ENCODE measurements at regions not wholly inside any gene's neighbourhood (a gene's known extent, or its start where the extent isn't known, plus 50 kb on each side); places are given as distances from the start of the nearest gene placed in this dataset.

DNA sequence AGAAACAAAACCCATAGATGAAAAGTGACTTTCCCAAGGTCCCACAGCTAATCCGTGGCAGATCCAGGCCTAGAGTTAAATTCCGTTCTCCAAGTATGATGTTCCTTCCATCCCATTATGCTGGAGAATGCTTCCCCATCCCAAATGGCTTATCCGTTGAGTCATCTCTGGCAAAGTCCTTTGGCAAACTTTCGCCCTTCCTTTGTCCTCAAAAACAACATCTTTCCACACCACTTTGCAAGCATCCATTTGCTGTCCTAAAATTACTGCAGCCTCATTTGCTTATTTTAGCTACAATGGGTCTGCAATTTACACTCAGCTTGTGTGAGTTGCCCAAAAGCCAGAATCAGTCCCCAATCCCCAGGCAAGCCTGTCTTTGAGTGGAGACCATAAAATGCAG lies 304.0 kb upstream of the TLE3 start:
- no peak for TF ChIP-seq JUND (IDR thresholded peaks at IDR 0.05; ENCODE audit: borderline replicate concordance, low read depth, low read length)
- TF ChIP-seq JUND (tag; IDR thresholded peaks at IDR 0.05; ENCODE audit: borderline replicate concordance, low read depth, low read length): no peak
- TF ChIP-seq, protein P1, sequence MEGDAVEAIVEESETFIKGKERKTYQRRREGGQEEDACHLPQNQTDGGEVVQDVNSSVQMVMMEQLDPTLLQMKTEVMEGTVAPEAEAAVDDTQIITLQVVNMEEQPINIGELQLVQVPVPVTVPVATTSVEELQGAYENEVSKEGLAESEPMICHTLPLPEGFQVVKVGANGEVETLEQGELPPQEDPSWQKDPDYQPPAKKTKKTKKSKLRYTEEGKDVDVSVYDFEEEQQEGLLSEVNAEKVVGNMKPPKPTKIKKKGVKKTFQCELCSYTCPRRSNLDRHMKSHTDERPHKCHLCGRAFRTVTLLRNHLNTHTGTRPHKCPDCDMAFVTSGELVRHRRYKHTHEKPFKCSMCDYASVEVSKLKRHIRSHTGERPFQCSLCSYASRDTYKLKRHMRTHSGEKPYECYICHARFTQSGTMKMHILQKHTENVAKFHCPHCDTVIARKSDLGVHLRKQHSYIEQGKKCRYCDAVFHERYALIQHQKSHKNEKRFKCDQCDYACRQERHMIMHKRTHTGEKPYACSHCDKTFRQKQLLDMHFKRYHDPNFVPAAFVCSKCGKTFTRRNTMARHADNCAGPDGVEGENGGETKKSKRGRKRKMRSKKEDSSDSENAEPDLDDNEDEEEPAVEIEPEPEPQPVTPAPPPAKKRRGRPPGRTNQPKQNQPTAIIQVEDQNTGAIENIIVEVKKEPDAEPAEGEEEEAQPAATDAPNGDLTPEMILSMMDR (IDR thresholded peaks at IDR 0.05 in 2 of 3, conservative IDR thresholded peaks at IDR 0.05 in 1 of 3; ENCODE audit: insufficient read depth in 2 of 3, low read depth in 1 of 3, low read length in 3 of 3): no peak
- TF ChIP-seq, protein P2, sequence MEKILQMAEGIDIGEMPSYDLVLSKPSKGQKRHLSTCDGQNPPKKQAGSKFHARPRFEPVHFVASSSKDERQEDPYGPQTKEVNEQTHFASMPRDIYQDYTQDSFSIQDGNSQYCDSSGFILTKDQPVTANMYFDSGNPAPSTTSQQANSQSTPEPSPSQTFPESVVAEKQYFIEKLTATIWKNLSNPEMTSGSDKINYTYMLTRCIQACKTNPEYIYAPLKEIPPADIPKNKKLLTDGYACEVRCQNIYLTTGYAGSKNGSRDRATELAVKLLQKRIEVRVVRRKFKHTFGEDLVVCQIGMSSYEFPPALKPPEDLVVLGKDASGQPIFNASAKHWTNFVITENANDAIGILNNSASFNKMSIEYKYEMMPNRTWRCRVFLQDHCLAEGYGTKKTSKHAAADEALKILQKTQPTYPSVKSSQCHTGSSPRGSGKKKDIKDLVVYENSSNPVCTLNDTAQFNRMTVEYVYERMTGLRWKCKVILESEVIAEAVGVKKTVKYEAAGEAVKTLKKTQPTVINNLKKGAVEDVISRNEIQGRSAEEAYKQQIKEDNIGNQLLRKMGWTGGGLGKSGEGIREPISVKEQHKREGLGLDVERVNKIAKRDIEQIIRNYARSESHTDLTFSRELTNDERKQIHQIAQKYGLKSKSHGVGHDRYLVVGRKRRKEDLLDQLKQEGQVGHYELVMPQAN (IDR thresholded peaks at IDR 0.05; ENCODE audit: borderline replicate concordance): no peak
- TF ChIP-seq, protein P3, sequence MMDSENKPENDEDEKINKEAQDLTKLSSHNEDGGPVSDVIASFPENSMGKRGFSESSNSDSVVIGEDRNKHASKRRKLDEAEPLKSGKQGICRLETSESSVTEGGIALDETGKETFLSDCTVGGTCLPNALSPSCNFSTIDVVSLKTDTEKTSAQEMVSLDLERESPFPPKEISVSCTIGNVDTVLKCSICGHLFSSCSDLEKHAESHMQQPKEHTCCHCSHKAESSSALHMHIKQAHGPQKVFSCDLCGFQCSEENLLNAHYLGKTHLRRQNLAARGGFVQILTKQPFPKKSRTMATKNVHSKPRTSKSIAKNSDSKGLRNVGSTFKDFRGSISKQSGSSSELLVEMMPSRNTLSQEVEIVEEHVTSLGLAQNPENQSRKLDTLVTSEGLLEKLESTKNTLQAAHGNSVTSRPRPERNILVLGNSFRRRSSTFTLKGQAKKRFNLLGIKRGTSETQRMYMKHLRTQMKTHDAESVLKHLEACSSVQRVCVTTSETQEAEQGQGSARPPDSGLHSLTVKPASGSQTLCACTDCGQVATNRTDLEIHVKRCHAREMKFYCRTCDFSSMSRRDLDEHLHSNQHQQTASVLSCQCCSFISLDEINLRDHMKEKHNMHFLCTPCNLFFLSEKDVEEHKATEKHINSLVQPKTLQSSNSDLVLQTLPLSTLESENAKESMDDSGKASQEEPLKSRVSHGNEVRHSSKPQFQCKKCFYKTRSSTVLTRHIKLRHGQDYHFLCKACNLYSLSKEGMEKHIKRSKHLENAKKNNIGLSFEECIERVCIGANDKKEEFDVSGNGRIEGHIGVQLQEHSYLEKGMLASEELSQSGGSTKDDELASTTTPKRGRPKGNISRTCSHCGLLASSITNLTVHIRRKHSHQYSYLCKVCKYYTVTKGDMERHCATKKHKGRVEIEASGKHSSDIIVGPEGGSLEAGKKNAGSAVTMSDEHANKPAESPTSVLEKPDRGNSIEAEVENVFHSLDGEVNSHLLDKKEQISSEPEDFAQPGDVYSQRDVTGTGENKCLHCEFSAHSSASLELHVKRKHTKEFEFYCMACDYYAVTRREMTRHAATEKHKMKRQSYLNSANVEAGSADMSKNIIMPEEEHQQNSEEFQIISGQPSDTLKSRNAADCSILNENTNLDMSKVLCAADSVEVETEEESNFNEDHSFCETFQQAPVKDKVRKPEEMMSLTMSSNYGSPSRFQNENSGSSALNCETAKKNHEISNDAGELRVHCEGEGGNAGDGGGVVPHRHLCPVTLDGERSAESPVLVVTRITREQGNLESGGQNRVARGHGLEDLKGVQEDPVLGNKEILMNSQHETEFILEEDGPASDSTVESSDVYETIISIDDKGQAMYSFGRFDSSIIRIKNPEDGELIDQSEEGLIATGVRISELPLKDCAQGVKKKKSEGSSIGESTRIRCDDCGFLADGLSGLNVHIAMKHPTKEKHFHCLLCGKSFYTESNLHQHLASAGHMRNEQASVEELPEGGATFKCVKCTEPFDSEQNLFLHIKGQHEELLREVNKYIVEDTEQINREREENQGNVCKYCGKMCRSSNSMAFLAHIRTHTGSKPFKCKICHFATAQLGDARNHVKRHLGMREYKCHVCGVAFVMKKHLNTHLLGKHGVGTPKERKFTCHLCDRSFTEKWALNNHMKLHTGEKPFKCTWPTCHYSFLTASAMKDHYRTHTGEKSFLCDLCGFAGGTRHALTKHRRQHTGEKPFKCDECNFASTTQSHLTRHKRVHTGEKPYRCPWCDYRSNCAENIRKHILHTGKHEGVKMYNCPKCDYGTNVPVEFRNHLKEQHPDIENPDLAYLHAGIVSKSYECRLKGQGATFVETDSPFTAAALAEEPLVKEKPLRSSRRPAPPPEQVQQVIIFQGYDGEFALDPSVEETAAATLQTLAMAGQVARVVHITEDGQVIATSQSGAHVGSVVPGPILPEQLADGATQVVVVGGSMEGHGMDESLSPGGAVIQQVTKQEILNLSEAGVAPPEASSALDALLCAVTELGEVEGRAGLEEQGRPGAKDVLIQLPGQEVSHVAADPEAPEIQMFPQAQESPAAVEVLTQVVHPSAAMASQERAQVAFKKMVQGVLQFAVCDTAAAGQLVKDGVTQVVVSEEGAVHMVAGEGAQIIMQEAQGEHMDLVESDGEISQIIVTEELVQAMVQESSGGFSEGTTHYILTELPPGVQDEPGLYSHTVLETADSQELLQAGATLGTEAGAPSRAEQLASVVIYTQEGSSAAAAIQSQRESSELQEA (IDR thresholded peaks at IDR 0.05; ENCODE audit: low read depth): no peak
- no peak for TF ChIP-seq POLR2AphosphoS5 (IDR thresholded peaks at IDR 0.05; ENCODE audit: control insufficient read depth, insufficient read depth, low read depth, low read length)
- TF ChIP-seq ARID2 (IDR thresholded peaks at IDR 0.05): no peak
- TF ChIP-seq HDAC8 (tag; IDR thresholded peaks at IDR 0.05): no peak
- TF ChIP-seq SPI1 (IDR thresholded peaks at IDR 0.05; ENCODE audit: borderline replicate concordance, low read depth, low read length): no peak
- TF ChIP-seq, protein P4, sequence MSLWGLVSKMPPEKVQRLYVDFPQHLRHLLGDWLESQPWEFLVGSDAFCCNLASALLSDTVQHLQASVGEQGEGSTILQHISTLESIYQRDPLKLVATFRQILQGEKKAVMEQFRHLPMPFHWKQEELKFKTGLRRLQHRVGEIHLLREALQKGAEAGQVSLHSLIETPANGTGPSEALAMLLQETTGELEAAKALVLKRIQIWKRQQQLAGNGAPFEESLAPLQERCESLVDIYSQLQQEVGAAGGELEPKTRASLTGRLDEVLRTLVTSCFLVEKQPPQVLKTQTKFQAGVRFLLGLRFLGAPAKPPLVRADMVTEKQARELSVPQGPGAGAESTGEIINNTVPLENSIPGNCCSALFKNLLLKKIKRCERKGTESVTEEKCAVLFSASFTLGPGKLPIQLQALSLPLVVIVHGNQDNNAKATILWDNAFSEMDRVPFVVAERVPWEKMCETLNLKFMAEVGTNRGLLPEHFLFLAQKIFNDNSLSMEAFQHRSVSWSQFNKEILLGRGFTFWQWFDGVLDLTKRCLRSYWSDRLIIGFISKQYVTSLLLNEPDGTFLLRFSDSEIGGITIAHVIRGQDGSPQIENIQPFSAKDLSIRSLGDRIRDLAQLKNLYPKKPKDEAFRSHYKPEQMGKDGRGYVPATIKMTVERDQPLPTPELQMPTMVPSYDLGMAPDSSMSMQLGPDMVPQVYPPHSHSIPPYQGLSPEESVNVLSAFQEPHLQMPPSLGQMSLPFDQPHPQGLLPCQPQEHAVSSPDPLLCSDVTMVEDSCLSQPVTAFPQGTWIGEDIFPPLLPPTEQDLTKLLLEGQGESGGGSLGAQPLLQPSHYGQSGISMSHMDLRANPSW (CRISPR knock-in tag; IDR thresholded peaks at IDR 0.05): no peak
